ENCODE measurements at regions not wholly inside any gene's neighbourhood (a gene's known extent, or its start where the extent isn't known, plus 50 kb on each side); places are given as distances from the start of the nearest gene placed in this dataset.

DNA sequence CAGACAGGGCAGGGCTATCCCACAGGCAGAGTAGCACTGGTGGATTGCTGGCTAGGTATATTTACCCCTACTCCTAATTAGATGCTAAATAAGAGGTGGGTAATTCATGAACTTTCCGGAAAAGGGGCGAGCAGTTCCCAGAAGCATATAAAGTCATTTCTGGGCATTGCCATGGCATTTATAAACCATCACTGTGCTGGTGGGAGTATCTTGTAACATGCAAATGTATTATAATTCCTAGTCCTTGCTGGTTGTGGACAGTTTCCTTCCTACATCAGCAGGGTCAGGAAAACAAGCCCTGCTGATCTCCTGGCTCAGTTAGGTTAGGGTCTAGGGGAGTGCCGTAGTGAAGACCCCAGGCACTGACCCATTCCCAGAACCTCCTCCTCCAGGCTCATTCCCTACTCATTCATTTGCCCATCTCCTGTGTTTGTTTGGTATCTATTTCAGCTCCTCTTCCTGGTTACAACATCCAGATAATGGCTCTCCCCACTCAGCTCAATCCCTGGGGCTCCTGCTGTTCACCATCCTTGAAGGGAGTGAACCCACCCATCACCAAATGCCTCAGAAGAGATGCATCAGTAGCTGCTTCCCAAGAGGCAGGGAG lies 282.7 kb downstream of the SRBD1 start:
- H3K27me3 ChIP-seq, result no peaks in the 10 kb centered on the region
- intact Hi-C loops (cut with DNase I), result no loop called here
- TF ChIP-seq, protein P1, sequence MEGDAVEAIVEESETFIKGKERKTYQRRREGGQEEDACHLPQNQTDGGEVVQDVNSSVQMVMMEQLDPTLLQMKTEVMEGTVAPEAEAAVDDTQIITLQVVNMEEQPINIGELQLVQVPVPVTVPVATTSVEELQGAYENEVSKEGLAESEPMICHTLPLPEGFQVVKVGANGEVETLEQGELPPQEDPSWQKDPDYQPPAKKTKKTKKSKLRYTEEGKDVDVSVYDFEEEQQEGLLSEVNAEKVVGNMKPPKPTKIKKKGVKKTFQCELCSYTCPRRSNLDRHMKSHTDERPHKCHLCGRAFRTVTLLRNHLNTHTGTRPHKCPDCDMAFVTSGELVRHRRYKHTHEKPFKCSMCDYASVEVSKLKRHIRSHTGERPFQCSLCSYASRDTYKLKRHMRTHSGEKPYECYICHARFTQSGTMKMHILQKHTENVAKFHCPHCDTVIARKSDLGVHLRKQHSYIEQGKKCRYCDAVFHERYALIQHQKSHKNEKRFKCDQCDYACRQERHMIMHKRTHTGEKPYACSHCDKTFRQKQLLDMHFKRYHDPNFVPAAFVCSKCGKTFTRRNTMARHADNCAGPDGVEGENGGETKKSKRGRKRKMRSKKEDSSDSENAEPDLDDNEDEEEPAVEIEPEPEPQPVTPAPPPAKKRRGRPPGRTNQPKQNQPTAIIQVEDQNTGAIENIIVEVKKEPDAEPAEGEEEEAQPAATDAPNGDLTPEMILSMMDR (IDR thresholded peaks at IDR 0.05), result no peak
- TF ChIP-seq POLR2A (IDR thresholded peaks at IDR 0.05), result no peak
- no peaks in the 10 kb centered on the region for H3K4me1 ChIP-seq
- H3K4me3 ChIP-seq, result no peak overlapping the region
- DNase-seq, result no peak
- peaks cover 0 to 11% (median 3%) of the 10 kb centered on the region in 12 donors for H3K9me3 ChIP-seq
- no peaks in the 10 kb centered on the region for H3K36me3 ChIP-seq
- ATAC-seq, result no peak
- WGBS, 4 donors, result 73 to 98% (median 86%) methylated on average over 3 of the region's 3 CpGs
- H3K27ac ChIP-seq, result no peak overlapping the region

DNA sequence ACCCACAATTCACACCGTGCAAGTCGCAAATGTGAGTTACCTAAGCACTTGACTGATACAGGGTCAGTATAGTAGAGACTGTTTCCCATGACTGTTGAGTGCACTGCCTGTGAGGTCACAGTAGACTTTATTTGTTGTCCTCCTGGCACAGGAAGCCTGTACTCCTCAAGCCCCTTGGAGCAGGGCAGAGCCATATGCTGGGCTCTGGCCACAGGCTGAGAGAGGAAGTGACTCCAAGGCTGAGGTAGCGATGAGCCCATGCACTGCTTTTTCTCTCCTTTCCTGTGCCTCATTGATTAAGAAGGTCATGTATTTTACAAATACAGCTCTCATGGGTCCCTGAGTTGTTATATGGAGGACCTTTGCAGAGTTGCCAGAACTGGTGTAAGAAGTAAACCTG lies 287.7 kb downstream of the SRBD1 start:
- no peaks in the 10 kb centered on the region for H3K27me3 ChIP-seq
- H3K9me3 ChIP-seq, result peaks cover 0 to 15% (median 3%) of the 10 kb centered on the region in 12 donors
- TF ChIP-seq, protein P1 (IDR thresholded peaks at IDR 0.05), result no peak
- no peak for TF ChIP-seq POLR2A (IDR thresholded peaks at IDR 0.05)
- no peaks in the 10 kb centered on the region for H3K36me3 ChIP-seq
- H3K4me1 ChIP-seq, result no peaks in the 10 kb centered on the region
- DNase-seq (no peak), ATAC-seq (no peak)
- no peak overlapping the region for H3K27ac ChIP-seq
- WGBS, 4 donors, result 78 to 89% (median 87%) methylated on average over 3 of the region's 3 CpGs
- no peak overlapping the region for H3K4me3 ChIP-seq
- intact Hi-C loops (cut with DNase I), result no loop called here

GRCh38 chr2:45320956-45321355 lies 290.1 kb downstream of the SRBD1 start:
- H3K36me3 ChIP-seq, result no peaks in the 10 kb centered on the region
- H3K4me1 ChIP-seq, result no peaks in the 10 kb centered on the region
- WGBS, 4 donors, result 84 to 95% (median 90%) methylated on average over 2 of the region's 2 CpGs
- H3K9me3 ChIP-seq, result peaks cover 0 to 25% (median 3%) of the 10 kb centered on the region in 12 donors
- H3K27me3 ChIP-seq, result no peaks in the 10 kb centered on the region
- DNase-seq (no peak), ATAC-seq (no peak)
- intact Hi-C loops (cut with DNase I), result no loop called here
- H3K4me3 ChIP-seq, result no peak overlapping the region
- TF ChIP-seq, protein P1 (IDR thresholded peaks at IDR 0.05), result no peak
- TF ChIP-seq POLR2A (IDR thresholded peaks at IDR 0.05), result no peak
- H3K27ac ChIP-seq, result no peak overlapping the region

DNA sequence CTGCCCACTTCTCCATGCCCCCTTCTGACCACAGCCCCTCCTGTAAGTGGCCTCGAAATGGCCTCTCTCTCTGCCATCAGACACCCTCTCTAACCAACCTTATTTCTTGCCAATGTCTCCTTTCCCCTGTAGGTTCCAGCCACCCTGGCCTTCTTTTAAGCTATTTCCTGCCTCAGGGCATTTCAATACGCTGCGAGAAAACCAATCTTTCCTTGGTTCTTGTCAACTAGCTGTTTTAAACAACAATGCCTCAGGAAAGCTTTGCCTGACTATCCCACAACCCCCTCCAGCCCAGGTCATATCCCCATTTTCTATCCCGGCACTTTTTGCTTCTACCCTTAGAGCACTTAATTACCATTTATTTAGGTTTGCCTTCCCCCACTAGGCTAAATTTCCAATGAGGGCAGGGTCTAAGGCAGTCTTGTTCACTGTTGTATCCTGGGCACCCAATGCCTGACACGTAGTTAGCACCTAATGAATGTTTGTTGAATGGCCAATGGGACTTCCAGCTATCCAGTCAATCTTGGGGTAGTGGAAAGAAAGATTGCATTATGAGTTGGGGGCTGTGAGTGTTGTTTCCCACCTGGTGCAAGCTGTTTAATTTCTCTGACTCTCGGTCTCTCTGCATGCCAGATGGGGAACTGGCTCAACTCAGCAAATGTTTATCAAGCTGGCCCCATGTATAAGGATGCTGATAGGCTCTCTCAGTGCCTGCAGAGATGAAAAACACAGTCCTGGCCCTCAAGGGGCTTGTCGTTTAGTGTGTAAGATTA lies 291.2 kb downstream of the SRBD1 start:
- TF ChIP-seq, protein P1 (IDR thresholded peaks at IDR 0.05), result no peak
- TF ChIP-seq POLR2A (IDR thresholded peaks at IDR 0.05), result no peak
- H3K27me3 ChIP-seq, result no peaks in the 10 kb centered on the region
- DNase-seq (no peak), ATAC-seq (no peak)
- 66 to 84% (median 71%) methylated on average over 7 of the region's 7 CpGs for WGBS, 4 donors
- H3K27ac ChIP-seq, result no peak overlapping the region
- no peak overlapping the region for H3K4me3 ChIP-seq
- intact Hi-C loops (cut with DNase I), result no loop called here
- H3K9me3 ChIP-seq, result peaks cover 0 to 25% (median 3%) of the 10 kb centered on the region in 12 donors
- H3K36me3 ChIP-seq, result no peaks in the 10 kb centered on the region
- H3K4me1 ChIP-seq, result no peaks in the 10 kb centered on the region

All from heart left ventricle (tissue), 16 donors.